Breast epithelium (tissue), 3 donors: ENCODE measurements at regions not wholly inside any gene's neighbourhood (a gene's known extent, or its start where the extent isn't known, plus 50 kb on each side); places are given as distances from the start of the nearest gene placed in this dataset.
"Not testable (repeated sequence)": the region's sequence is repeated elsewhere in the genome, so short reads cannot be mapped to it uniquely, and the experiment has no call there.

Experiments
- CTCF ChIP-seq, 3 donors: fragments of 450-650 bp; IDR thresholded peaks; one replicate each; pipeline ENCODE4 v1.5.1; 2016 to 2017; ENCODE audit warnings: antibody characterized with exemption in 3 of 3, mild to moderate bottlenecking in 3 of 3, moderate library complexity in 3 of 3
- POLR2A ChIP-seq: fragments of 450-650 bp; IDR thresholded peaks from one replicate; pipeline ENCODE4 v1.6.1; 2016; ENCODE audit warnings: antibody characterized with exemption, mild to moderate bottlenecking, moderate library complexity

DNA sequence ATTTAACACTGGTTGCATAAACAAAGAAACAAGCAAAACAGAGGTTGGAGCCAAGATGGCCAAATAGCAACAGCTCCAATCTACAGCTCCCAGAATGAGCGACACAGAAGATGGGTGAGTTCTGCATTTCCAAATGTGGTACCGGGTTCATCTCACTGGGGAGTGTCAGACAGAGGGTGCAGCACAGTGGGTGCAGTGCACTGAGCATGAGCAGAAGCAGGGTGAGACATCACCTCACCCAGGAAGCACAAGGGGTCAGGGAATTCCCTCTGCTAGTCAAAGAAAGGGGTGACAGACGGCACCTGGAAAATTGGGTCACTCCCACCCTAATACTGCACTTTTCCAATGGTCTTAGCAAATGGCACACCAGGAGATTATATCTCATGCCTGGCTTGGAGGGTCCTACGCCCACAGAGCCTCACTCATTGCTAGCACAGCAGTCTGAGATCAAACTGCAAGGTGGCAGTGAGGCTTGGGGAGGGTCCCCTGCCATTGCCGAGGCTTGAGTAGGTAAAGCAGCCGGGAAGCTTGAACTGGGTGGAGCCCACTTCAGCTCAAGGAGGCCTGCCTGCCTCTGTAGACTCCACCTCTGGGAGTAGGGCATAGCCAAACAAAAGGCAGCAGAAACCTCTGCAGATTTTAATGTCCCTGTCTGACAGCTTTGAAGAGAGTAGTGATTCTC lies 4186.5 kb upstream of the OR11H1 start:
- TF ChIP-seq CTCF (IDR thresholded peaks at IDR 0.05); POLR2A: not testable (repeated sequence)
